OCI-LY3 (cell line): ENCODE measurements at regions not wholly inside any gene's neighbourhood (a gene's known extent, or its start where the extent isn't known, plus 50 kb on each side); places are given as distances from the start of the nearest gene placed in this dataset.

Experiments used
- EZH2phosphoT487 ChIP-seq: fragments of 200-600 bp; shearing (Covaris generic); IDR thresholded peaks from 2 replicates; pipeline ENCODE4 v1.6.1; 2018; ENCODE audit warnings: antibody characterized with exemption, mixed run types, low read depth
- TF ChIP-seq, protein P1 (sequence below): fragments of 200-600, 300-600 bp; sonication (generic); IDR thresholded peaks from 2 replicates; pipeline ENCODE4 v1.5.1; 2014; ENCODE audit warnings: antibody characterized with exemption, low read length, low read depth

DNA sequence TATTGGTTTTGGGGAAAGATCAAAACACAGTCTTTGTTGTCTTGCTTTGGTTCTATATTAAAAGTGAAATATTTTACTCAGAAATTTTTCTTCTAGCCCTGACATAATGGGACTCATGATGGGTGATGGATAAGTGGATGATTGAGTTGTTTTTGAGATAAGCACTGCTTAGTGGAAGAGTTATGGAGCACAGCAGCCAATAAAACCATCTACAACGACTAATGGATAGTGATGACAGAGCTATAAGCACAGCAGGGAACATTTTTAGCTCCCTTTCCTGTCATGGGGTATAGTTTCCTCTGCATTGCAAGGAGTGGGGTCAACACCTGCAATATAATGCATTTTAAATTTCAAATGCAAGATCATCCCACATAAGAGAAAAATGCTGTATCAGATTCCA lies 812.4 kb downstream of the STPG2 start:
- TF ChIP-seq, protein P1, sequence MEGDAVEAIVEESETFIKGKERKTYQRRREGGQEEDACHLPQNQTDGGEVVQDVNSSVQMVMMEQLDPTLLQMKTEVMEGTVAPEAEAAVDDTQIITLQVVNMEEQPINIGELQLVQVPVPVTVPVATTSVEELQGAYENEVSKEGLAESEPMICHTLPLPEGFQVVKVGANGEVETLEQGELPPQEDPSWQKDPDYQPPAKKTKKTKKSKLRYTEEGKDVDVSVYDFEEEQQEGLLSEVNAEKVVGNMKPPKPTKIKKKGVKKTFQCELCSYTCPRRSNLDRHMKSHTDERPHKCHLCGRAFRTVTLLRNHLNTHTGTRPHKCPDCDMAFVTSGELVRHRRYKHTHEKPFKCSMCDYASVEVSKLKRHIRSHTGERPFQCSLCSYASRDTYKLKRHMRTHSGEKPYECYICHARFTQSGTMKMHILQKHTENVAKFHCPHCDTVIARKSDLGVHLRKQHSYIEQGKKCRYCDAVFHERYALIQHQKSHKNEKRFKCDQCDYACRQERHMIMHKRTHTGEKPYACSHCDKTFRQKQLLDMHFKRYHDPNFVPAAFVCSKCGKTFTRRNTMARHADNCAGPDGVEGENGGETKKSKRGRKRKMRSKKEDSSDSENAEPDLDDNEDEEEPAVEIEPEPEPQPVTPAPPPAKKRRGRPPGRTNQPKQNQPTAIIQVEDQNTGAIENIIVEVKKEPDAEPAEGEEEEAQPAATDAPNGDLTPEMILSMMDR = no peak
- TF ChIP-seq EZH2phosphoT487 = no peak
